IMR-90 (cell line): ENCODE measurements at regions not wholly inside any gene's neighbourhood (a gene's known extent, or its start where the extent isn't known, plus 50 kb on each side); places are given as distances from the start of the nearest gene placed in this dataset.

Source experiments
- ATAC-seq: fragments of 200-7000 bp; cut with Tn5 transposase; 2 replicates; pipeline ENCODE4 v1.9.1; 2020; ENCODE audit warnings: low read depth, mild to moderate bottlenecking, moderate library complexity
- BruUV-seq: library from RNA; stranded (reverse); fragments of 400-500 nt; replicated peaks from 2 replicates; lab custom pipeline; 2021; lab: Mats Ljungman, UMichigan
- CTCF ChIA-PET: fragments of 300-600 bp; formaldehyde crosslinking; extraction: SDS; loops from one replicate; lab custom pipeline; 2021; ENCODE audit warnings: antibody characterized with exemption; lab: Yijun Ruan, JAX
- POLR2A ChIA-PET: fragments of 300-600 bp; sonication (Branson Sonifier 250); formaldehyde crosslinking; loops from one replicate; lab custom pipeline; 2022; ENCODE audit warnings: antibody characterized with exemption; ENCODE audit not compliant: unreplicated experiment; lab: Charles Lee
- DNase-seq: peaks from one replicate; pipeline ENCODE4 v3.0.0; 2013
- H2AFZ ChIP-seq: replicated peaks from 2 replicates; pipeline ENCODE3; 2013; ENCODE audit warnings: low read length, mild to moderate bottlenecking; ENCODE audit not compliant: poor library complexity
- H2AK5ac ChIP-seq: 2 replicates; pipeline ENCODE4 v1.6.1; 2013; ENCODE audit warnings: low read depth, low read length, inconsistent platforms
- H2AK9ac ChIP-seq: replicated peaks from 2 replicates; pipeline ENCODE3; 2013; ENCODE audit warnings: mild to moderate bottlenecking, low read depth, low read length, moderate library complexity; ENCODE audit not compliant: poor library complexity
- H2BK120ac ChIP-seq: 2 replicates; pipeline ENCODE4 v1.6.1; 2013; ENCODE audit warnings: low read depth, low read length, inconsistent platforms
- H2BK15ac ChIP-seq: 3 replicates; pipeline ENCODE4 v1.6.1; 2013; ENCODE audit warnings: low read depth, low read length, inconsistent platforms
- H2BK20ac ChIP-seq: 2 replicates; pipeline ENCODE4 v1.6.1; 2013; ENCODE audit warnings: low read depth, mild to moderate bottlenecking, inconsistent platforms, low read length, moderate library complexity
- H2BK5ac ChIP-seq: 2 replicates; pipeline ENCODE4 v1.6.1; 2013; ENCODE audit warnings: mild to moderate bottlenecking, low read depth, low read length, inconsistent platforms; ENCODE audit not compliant: poor library complexity, severe bottlenecking
- H3K14ac ChIP-seq: replicated peaks from 2 replicates; pipeline ENCODE4 v1.6.1; 2013; ENCODE audit warnings: low read depth, low read length, inconsistent platforms
- H3K18ac ChIP-seq: 2 replicates; pipeline ENCODE4 v1.6.1; 2013; ENCODE audit warnings: low read depth, low read length, control low read depth
- H3K23ac ChIP-seq: 2 replicates; pipeline ENCODE4 v1.6.1; 2013; ENCODE audit warnings: low read depth, low read length, inconsistent platforms
- H3K27ac ChIP-seq: 2 replicates; pipeline ENCODE4 v1.5.1; 2013; ENCODE audit warnings: mild to moderate bottlenecking, control low read depth, low read length; ENCODE audit not compliant: insufficient read depth
- H3K27me3 ChIP-seq: 2 replicates; pipeline ENCODE4 v1.6.1; 2013; ENCODE audit warnings: low read length; ENCODE audit not compliant: control insufficient read depth, insufficient read depth
- H3K36me3 ChIP-seq: 2 replicates; pipeline ENCODE4 v1.6.1; 2013; ENCODE audit warnings: low read length, mixed read lengths; ENCODE audit not compliant: control insufficient read depth, insufficient read depth
- H3K4ac ChIP-seq: 2 replicates; pipeline ENCODE4 v1.6.1; 2013; ENCODE audit warnings: low read depth, low read length, inconsistent platforms
- H3K4me1 ChIP-seq: 2 replicates; pipeline ENCODE4 v1.6.1; 2013; ENCODE audit warnings: low read length, mixed read lengths; ENCODE audit not compliant: control insufficient read depth, insufficient read depth
- H3K4me2 ChIP-seq: 2 replicates; pipeline ENCODE4 v1.6.1; 2013; ENCODE audit warnings: low read depth, mild to moderate bottlenecking, control low read depth, low read length, moderate library complexity
- H3K4me3 ChIP-seq: 2 replicates; pipeline ENCODE4 v1.5.1; 2013; ENCODE audit warnings: low read depth, mild to moderate bottlenecking, control low read depth, low read length, moderate library complexity; ENCODE audit not compliant: insufficient read depth
- H3K56ac ChIP-seq: 2 replicates; pipeline ENCODE4 v1.6.1; 2013; ENCODE audit warnings: low read length, inconsistent platforms; ENCODE audit not compliant: insufficient read depth; ENCODE audit errors: extremely low read depth
- H3K79me1 ChIP-seq, 2 experiments: 2 replicates each; pipeline ENCODE4 v1.6.1; 2013; ENCODE audit warnings: low read length in 2 of 2, inconsistent platforms in 1 of 2, low read depth in 1 of 2
- H3K9ac ChIP-seq: 2 replicates; pipeline ENCODE4 v1.6.1; 2013; ENCODE audit warnings: low read depth, low read length, control low read depth
- H3K9me1 ChIP-seq: 2 replicates; pipeline ENCODE4 v1.6.1; 2013; ENCODE audit warnings: low read length, inconsistent platforms; ENCODE audit not compliant: insufficient read depth
- H3K9me3 ChIP-seq: 2 replicates; pipeline ENCODE4 v1.6.1; 2013; ENCODE audit warnings: low read length; ENCODE audit not compliant: control insufficient read depth, insufficient read depth
- H4K20me1 ChIP-seq: 2 replicates; pipeline ENCODE4 v1.6.1; 2013; ENCODE audit warnings: low read length, inconsistent platforms; ENCODE audit not compliant: insufficient read depth
- H4K5ac ChIP-seq: 2 replicates; pipeline ENCODE4 v1.6.1; 2013; ENCODE audit warnings: mild to moderate bottlenecking, low read depth, low read length, control low read depth
- H4K8ac ChIP-seq, 2 experiments: 2 replicates each; pipeline ENCODE4 v1.6.1; 2013; ENCODE audit warnings: low read depth in 2 of 2, low read length in 2 of 2, control low read depth in 1 of 2, inconsistent platforms in 1 of 2
- H4K91ac ChIP-seq: 2 replicates; pipeline ENCODE4 v1.6.1; 2013; ENCODE audit warnings: low read depth, low read length, inconsistent platforms; ENCODE audit not compliant: insufficient read depth
- CEBPB ChIP-seq: IDR thresholded peaks from 2 replicates; pipeline ENCODE4 v1.6.1; 2012; ENCODE audit warnings: low read depth, low read length, improper control_type of control experiment
- CTCF ChIP-seq: conservative IDR thresholded peaks from 2 replicates; pipeline ENCODE4 v1.5.1; 2012; ENCODE audit warnings: mild to moderate bottlenecking, low read depth, low read length, improper control_type of control experiment
- FOS ChIP-seq: fragments of 150-350 bp; IDR thresholded peaks from 2 replicates; pipeline ENCODE4 v1.6.1; 2016; ENCODE audit warnings: low read depth, low read length
- MAFK ChIP-seq: IDR thresholded peaks from 2 replicates; pipeline ENCODE4 v1.6.1; 2012; ENCODE audit warnings: low read depth, low read length, improper control_type of control experiment
- NFE2L2 ChIP-seq: fragments of 150-350 bp; IDR thresholded peaks from 2 replicates; pipeline ENCODE4 v1.6.1; 2016; ENCODE audit warnings: low read depth, mild to moderate bottlenecking, low read length
- POLR2A ChIP-seq: IDR thresholded peaks from 2 replicates; pipeline ENCODE4 v1.6.1; 2012; ENCODE audit warnings: mild to moderate bottlenecking, low read depth, low read length
- SMC3 ChIP-seq: fragments of 150-350 bp; IDR thresholded peaks from 2 replicates; pipeline ENCODE4 v1.6.1; 2016; ENCODE audit warnings: low read depth, mild to moderate bottlenecking, antibody characterized with exemption, low read length, moderate library complexity
- WGBS, 2 experiments: methylation state at CpG; one replicate each; pipeline versions ENCODE4 v1.1.5 to v1.1.7; 2013; ENCODE audit warnings: missing lambda C conversion rate in 2 of 2; ENCODE audit not compliant: insufficient read length in 1 of 2; ENCODE audit errors: extremely low coverage in 2 of 2; 5-methylcytosine and 5-hydroxymethylcytosine counted together
- dilution Hi-C: fragments of 300-500 bp; cut with HindIII; formaldehyde crosslinking; loops from one replicate; pipeline ENCODE4 v1.14.3; 2018; ENCODE audit warnings: low sequenced_read_pairs; ENCODE audit not compliant: unreplicated experiment
- in situ Hi-C: fragments of 300-500 bp; cut with MboI; formaldehyde crosslinking; loops from 3 replicates; pipeline ENCODE4 v1.14.3; 2019; ENCODE audit warnings: low sequenced_read_pairs, inconsistent platforms, mixed read lengths
- intact Hi-C: fragments of 100-400 bp; cut with micrococcal nuclease; formaldehyde crosslinking; loops from 2 replicates; pipeline ENCODE4 v1.10.0; 2022

- Histone ChIP-seq H3K4ac (no peak overlapping the region), H3K79me1 (no peaks in the 10 kb centered on the region), H2AK5ac (no peak overlapping the region), H3K9me1 (no peaks in the 10 kb centered on the region), H4K91ac (no peak overlapping the region), H3K9ac (no peak overlapping the region), H2AK9ac (no peak overlapping the region), H4K20me1 (no peaks in the 10 kb centered on the region), H3K4me3 (no peak overlapping the region), H3K18ac (no peak overlapping the region), H2BK5ac (no peak overlapping the region), H3K9me3 (no peaks in the 10 kb centered on the region), H2BK120ac (no peak overlapping the region), H3K36me3 (no peaks in the 10 kb centered on the region), H4K5ac (no peak overlapping the region), H2BK20ac (no peak overlapping the region), H3K56ac (no peak overlapping the region), H3K4me2 (no peak overlapping the region), H3K23ac (no peak overlapping the region), H3K4me1 (no peaks in the 10 kb centered on the region), H3K14ac (no peak overlapping the region), H4K8ac (no peak overlapping the region), H2BK15ac (no peak overlapping the region), H3K27ac (no peak overlapping the region), H3K27me3 (no peaks in the 10 kb centered on the region), H2AFZ (no peak overlapping the region)
- WGBS, 2 experiments, result no CpG with 5 or more reads among the region's 1 CpG
- intact Hi-C loops, result no loop called here
- no peak for DNase-seq
- ChIA-PET CTCF (interaction anchor here (1.1 kb wide), 1 partner anchor 18 kb away, joined by 4 read pairs; no protein-coding TSS in a partner anchor), POLR2A (no interaction called here)
- in situ Hi-C loops, result no loop called here
- TF ChIP-seq NFE2L2 (no peak), CEBPB (no peak), SMC3 (no peak), CTCF (no peak), MAFK (no peak), POLR2A (no peak), FOS (no peak)
- dilution Hi-C loops, result no loop called here
- no peak for ATAC-seq
- BruUV-seq, result no TSS peak
Measured at GRCh38 chr3:105051972-105052371, 314.7 kb upstream of the ALCAM start.
